Putamen (tissue), 1 donor: ENCODE measurements at regions not wholly inside any gene's neighbourhood (a gene's known extent, or its start where the extent isn't known, plus 50 kb on each side); places are given as distances from the start of the nearest gene placed in this dataset.

Source experiments
- DNase-seq: peaks from one replicate; pipeline ENCODE4 v3.0.0-alpha.2; 2016; ENCODE audit warnings: low spot score

- no peak for DNase-seq
These were observed 59.4 kb upstream of the C5orf46 start for GRCh38 chr5:147965715-147966114.

GRCh38 chr5:147963948-147964693, 57.8 kb upstream of the C5orf46 start:
- no peak for DNase-seq

- no peak for DNase-seq
These were observed 57.1 kb upstream of the C5orf46 start for GRCh38 chr5:147963436-147963835.

GRCh38 chr5:147961208-147961749, 54.9 kb upstream of the C5orf46 start:
- DNase-seq: no peak

GRCh38 chr5:147957901-147958300, 51.6 kb upstream of the C5orf46 start:
- DNase-seq: peak; percentile 64

GRCh38 chr5:147956842-147957223, 50.5 kb upstream of the C5orf46 start:
- DNase-seq: no peak

- DNase-seq: no peak
These were observed 49.9 kb upstream of the C5orf46 start for GRCh38 chr5:147956064-147956841.
